H9 (cell line): ENCODE measurements at regions not wholly inside any gene's neighbourhood (a gene's known extent, or its start where the extent isn't known, plus 50 kb on each side); places are given as distances from the start of the nearest gene placed in this dataset.

Experiments
- DNase-seq: peaks from one replicate; pipeline ENCODE4 v3.0.0-alpha.2; 2017
- H2AFZ ChIP-seq: one replicate; pipeline ENCODE4 v1.6.1; 2013; ENCODE audit warnings: mild to moderate bottlenecking, low read length, control low read depth, moderate library complexity
- H2AK5ac ChIP-seq: 2 replicates; pipeline ENCODE4 v1.6.1; 2013; ENCODE audit warnings: low read length, control low read depth, mixed read lengths; ENCODE audit not compliant: insufficient read length
- H2BK120ac ChIP-seq: one replicate; pipeline ENCODE4 v1.6.1; 2013; ENCODE audit warnings: low read depth, mild to moderate bottlenecking, low read length, control low read depth, inconsistent platforms; ENCODE audit not compliant: poor library complexity, severe bottlenecking
- H2BK12ac ChIP-seq: 2 replicates; pipeline ENCODE4 v1.6.1; 2013; ENCODE audit warnings: low read length, control low read depth, mixed read lengths, low read depth; ENCODE audit not compliant: insufficient read length
- H2BK15ac ChIP-seq: 2 replicates; pipeline ENCODE4 v1.6.1; 2013; ENCODE audit warnings: low read depth, low read length, control low read depth
- H2BK20ac ChIP-seq: one replicate; pipeline ENCODE4 v1.6.1; 2013; ENCODE audit warnings: low read depth, mild to moderate bottlenecking, low read length, control low read depth, inconsistent platforms; ENCODE audit not compliant: poor library complexity, severe bottlenecking
- H2BK5ac ChIP-seq: 2 replicates; pipeline ENCODE4 v1.6.1; 2013; ENCODE audit warnings: low read length, control low read depth, mixed read lengths; ENCODE audit not compliant: insufficient read length
- H3K14ac ChIP-seq: 2 replicates; pipeline ENCODE4 v1.6.1; 2013; ENCODE audit warnings: low read length, control low read depth; ENCODE audit not compliant: insufficient read depth
- H3K18ac ChIP-seq: 2 replicates; pipeline ENCODE4 v1.6.1; 2013; ENCODE audit warnings: low read depth, mild to moderate bottlenecking, mixed read lengths, low read length, control low read depth; ENCODE audit not compliant: insufficient read length
- H3K23ac ChIP-seq: 2 replicates; pipeline ENCODE4 v1.6.1; 2013; ENCODE audit warnings: low read length, control low read depth, mixed read lengths, low read depth; ENCODE audit not compliant: insufficient read length
- H3K23me2 ChIP-seq: 2 replicates; pipeline ENCODE4 v1.6.1; 2013; ENCODE audit warnings: low read depth, mild to moderate bottlenecking, mixed read lengths, low read length, control low read depth; ENCODE audit not compliant: insufficient read length, poor library complexity, severe bottlenecking
- H3K27ac ChIP-seq: 2 replicates; pipeline ENCODE4 v1.5.1; 2013; ENCODE audit warnings: low read length, control low read depth, mixed read lengths, low read depth; ENCODE audit not compliant: insufficient read length
- H3K27me3 ChIP-seq: 2 replicates; pipeline ENCODE4 v1.6.1; 2013; ENCODE audit warnings: low read length, control low read depth, inconsistent platforms; ENCODE audit not compliant: insufficient read depth
- H3K4ac ChIP-seq: 2 replicates; pipeline ENCODE4 v1.6.1; 2013; ENCODE audit warnings: low read depth, mild to moderate bottlenecking, control low read depth, inconsistent platforms, low read length, moderate library complexity
- H3K4me1 ChIP-seq: 2 replicates; pipeline ENCODE4 v1.6.1; 2013; ENCODE audit warnings: low read length, control low read depth, inconsistent platforms; ENCODE audit not compliant: insufficient read depth
- H3K4me2 ChIP-seq: 2 replicates; pipeline ENCODE4 v1.6.1; 2013; ENCODE audit warnings: low read length, control low read depth, mixed read lengths; ENCODE audit not compliant: insufficient read length, insufficient read depth
- H3K56ac ChIP-seq: 2 replicates; pipeline ENCODE4 v1.6.1; 2013; ENCODE audit warnings: low read depth, mild to moderate bottlenecking, mixed read lengths, low read length, control low read depth; ENCODE audit not compliant: insufficient read length
- H3K79me1 ChIP-seq: 2 replicates; pipeline ENCODE4 v1.6.1; 2013; ENCODE audit warnings: low read depth, mild to moderate bottlenecking, moderate library complexity, low read length, control low read depth, inconsistent platforms; ENCODE audit not compliant: insufficient read depth, poor library complexity, severe bottlenecking
- H3K79me2 ChIP-seq: 2 replicates; pipeline ENCODE4 v1.6.1; 2013; ENCODE audit warnings: low read length, control low read depth, inconsistent platforms; ENCODE audit not compliant: insufficient read depth
- H3K9ac ChIP-seq: 2 replicates; pipeline ENCODE4 v1.6.1; 2013; ENCODE audit warnings: low read length, control low read depth, mixed read lengths; ENCODE audit not compliant: insufficient read length; ENCODE audit errors: extremely low read depth
- H3K9me3 ChIP-seq: one replicate; pipeline ENCODE4 v1.6.1; 2013; ENCODE audit warnings: low read depth, low read length, inconsistent platforms; ENCODE audit not compliant: control insufficient read depth
- H3T11ph ChIP-seq: one replicate; pipeline ENCODE4 v1.6.1; 2013; ENCODE audit warnings: mild to moderate bottlenecking, low read length, control low read depth, inconsistent platforms
- H4K20me1 ChIP-seq: one replicate; pipeline ENCODE4 v1.6.1; 2013; ENCODE audit not compliant: control insufficient read depth, insufficient read length, insufficient read depth
- H4K5ac ChIP-seq: 2 replicates; pipeline ENCODE4 v1.6.1; 2013; ENCODE audit warnings: low read depth, mild to moderate bottlenecking, mixed read lengths, low read length, control low read depth; ENCODE audit not compliant: insufficient read length
- H4K8ac ChIP-seq: replicated peaks from 2 replicates; pipeline ENCODE4 v1.6.1; 2013; ENCODE audit warnings: low read length, control low read depth, mixed read lengths, low read depth; ENCODE audit not compliant: insufficient read length
- H4K91ac ChIP-seq: 2 replicates; pipeline ENCODE4 v1.6.1; 2013; ENCODE audit warnings: low read depth, mild to moderate bottlenecking, moderate library complexity, mixed read lengths, low read length, control low read depth; ENCODE audit not compliant: insufficient read length
- H3K27ac Mint-ChIP-seq, 3 experiments: 2 replicates in 2 of 3; 3 replicates in 1 of 3; pipeline ENCODE4 v1.8.0; 2020 to 2021; ENCODE audit warnings: mixed read lengths in 3 of 3, mild to moderate bottlenecking in 1 of 3, moderate library complexity in 1 of 3
- H3K27me3 Mint-ChIP-seq: 2 replicates; pipeline ENCODE4 v1.8.0; 2021; ENCODE audit warnings: low read depth, mild to moderate bottlenecking, moderate library complexity, mixed read lengths
- H3K36me3 Mint-ChIP-seq, 3 experiments: 2 replicates in 2 of 3; 3 replicates in 1 of 3; pipeline ENCODE4 v1.8.0; 2020 to 2021; ENCODE audit warnings: low read depth in 3 of 3, mixed read lengths in 3 of 3; ENCODE audit not compliant: insufficient read depth in 1 of 3
- H3K4me1 Mint-ChIP-seq, 2 experiments: 2 replicates each; pipeline ENCODE4 v1.8.0; 2020; ENCODE audit warnings: mixed read lengths in 2 of 2
- H3K4me3 Mint-ChIP-seq, 2 experiments: 2 replicates in 1 of 2; 3 replicates in 1 of 2; pipeline ENCODE4 v1.8.0; 2020 to 2021; ENCODE audit warnings: mild to moderate bottlenecking in 2 of 2, mixed read lengths in 2 of 2, moderate library complexity in 1 of 2
- H3K9me3 Mint-ChIP-seq, 2 experiments: 2 replicates in 1 of 2; 3 replicates in 1 of 2; pipeline ENCODE4 v1.8.0; 2020; ENCODE audit warnings: mild to moderate bottlenecking in 2 of 2, mixed read lengths in 2 of 2, moderate library complexity in 1 of 2
- WGBS: extraction: QIAGEN DNeasy Blood & Tissue Kit; methylation state at CpG from one replicate; pipeline ENCODE4 v1.1.7; 2013; ENCODE audit warnings: missing lambda C conversion rate, low lambda C conversion rate, mixed read lengths; ENCODE audit not compliant: insufficient read length; ENCODE audit errors: extremely low coverage; 5-methylcytosine and 5-hydroxymethylcytosine counted together
- TF ChIP-seq, protein P1 (sequence below): fragments of 200-600 bp; sonication (generic); conservative IDR thresholded peaks from 3 replicates; pipeline ENCODE4 v1.8.0; 2021; ENCODE audit warnings: antibody characterized with exemption, mild to moderate bottlenecking

DNA sequence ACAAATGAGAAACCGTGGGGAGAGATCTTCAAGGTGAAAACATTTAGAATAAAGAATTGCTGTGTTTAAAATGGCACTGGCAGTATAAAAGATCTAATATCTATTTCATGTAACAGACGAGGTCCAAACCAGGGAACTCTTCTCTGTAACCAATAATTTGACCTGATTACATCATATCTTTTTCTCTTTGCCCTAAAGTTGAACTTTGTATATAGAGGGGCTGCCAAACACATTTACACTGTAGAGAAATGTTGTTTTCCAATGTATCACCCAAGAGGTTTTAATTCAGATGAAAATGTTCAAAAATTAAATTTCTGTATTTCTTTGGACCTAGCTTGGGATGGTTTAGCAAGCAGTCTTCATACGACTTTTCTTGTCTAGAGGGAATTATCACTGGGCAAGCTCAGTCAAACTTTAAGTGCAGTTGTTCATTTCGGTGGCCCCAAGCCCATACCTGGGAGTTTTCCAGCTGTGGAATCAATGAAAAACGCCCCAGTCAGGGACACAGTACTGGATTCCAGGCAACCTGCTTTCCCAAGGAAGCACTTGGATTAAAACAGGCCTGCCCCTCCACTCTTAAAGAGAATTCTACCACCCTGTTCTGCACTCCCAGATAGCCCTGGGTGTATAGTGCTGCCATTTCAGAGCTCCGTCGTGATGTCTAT lies 208.5 kb upstream of the FN1 start:
- no peaks in the 10 kb centered on the region for H3K4me1 Mint-ChIP-seq
- no peak overlapping the region for H3K4me3 Mint-ChIP-seq
- no peaks in the 10 kb centered on the region for H3K9me3 Mint-ChIP-seq
- H3K56ac ChIP-seq: no peak overlapping the region
- WGBS: no CpG with 5 or more reads among the region's 7 CpGs
- H3K27me3 Mint-ChIP-seq: no peaks in the 10 kb centered on the region
- H2AK5ac ChIP-seq: no peak overlapping the region
- H3K18ac ChIP-seq: no peak overlapping the region
- H4K5ac ChIP-seq: no peak overlapping the region
- no peaks in the 10 kb centered on the region for H3K9me3 ChIP-seq
- H3K14ac ChIP-seq: no peak overlapping the region
- no peak overlapping the region for H3K9ac ChIP-seq
- no peak overlapping the region for H3K4me2 ChIP-seq
- TF ChIP-seq, protein P1, sequence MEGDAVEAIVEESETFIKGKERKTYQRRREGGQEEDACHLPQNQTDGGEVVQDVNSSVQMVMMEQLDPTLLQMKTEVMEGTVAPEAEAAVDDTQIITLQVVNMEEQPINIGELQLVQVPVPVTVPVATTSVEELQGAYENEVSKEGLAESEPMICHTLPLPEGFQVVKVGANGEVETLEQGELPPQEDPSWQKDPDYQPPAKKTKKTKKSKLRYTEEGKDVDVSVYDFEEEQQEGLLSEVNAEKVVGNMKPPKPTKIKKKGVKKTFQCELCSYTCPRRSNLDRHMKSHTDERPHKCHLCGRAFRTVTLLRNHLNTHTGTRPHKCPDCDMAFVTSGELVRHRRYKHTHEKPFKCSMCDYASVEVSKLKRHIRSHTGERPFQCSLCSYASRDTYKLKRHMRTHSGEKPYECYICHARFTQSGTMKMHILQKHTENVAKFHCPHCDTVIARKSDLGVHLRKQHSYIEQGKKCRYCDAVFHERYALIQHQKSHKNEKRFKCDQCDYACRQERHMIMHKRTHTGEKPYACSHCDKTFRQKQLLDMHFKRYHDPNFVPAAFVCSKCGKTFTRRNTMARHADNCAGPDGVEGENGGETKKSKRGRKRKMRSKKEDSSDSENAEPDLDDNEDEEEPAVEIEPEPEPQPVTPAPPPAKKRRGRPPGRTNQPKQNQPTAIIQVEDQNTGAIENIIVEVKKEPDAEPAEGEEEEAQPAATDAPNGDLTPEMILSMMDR: no peak
- DNase-seq: no peak
- H4K8ac ChIP-seq: no peak overlapping the region
- no peaks in the 10 kb centered on the region for H3K4me1 ChIP-seq
- H2BK5ac ChIP-seq: no peak overlapping the region
- H3K27me3 ChIP-seq: no peaks in the 10 kb centered on the region
- H2BK120ac ChIP-seq: no peak overlapping the region
- H2BK15ac ChIP-seq: no peak overlapping the region
- no peak overlapping the region for H3K23ac ChIP-seq
- no peaks in the 10 kb centered on the region for H3K79me2 ChIP-seq
- no peaks in the 10 kb centered on the region for H3K79me1 ChIP-seq
- no peaks in the 10 kb centered on the region for H3K36me3 Mint-ChIP-seq
- no peaks in the 10 kb centered on the region for H3K23me2 ChIP-seq
- no peak overlapping the region for H2BK12ac ChIP-seq
- no peak overlapping the region for H3T11ph ChIP-seq
- no peak overlapping the region for H2BK20ac ChIP-seq
- no peak overlapping the region for H2AFZ ChIP-seq
- no peak overlapping the region for H3K27ac ChIP-seq
- no peak overlapping the region; a peak in 1 of 7 replicates for H3K27ac Mint-ChIP-seq
- no peaks in the 10 kb centered on the region for H4K20me1 ChIP-seq
- H3K4ac ChIP-seq: no peak overlapping the region
- H4K91ac ChIP-seq: no peak overlapping the region
